ENCODE measurements at regions not wholly inside any gene's neighbourhood (a gene's known extent, or its start where the extent isn't known, plus 50 kb on each side); places are given as distances from the start of the nearest gene placed in this dataset.

- TF ChIP-seq CTCF (IDR thresholded peaks at IDR 0.05) = no peak
- TF ChIP-seq POLR2A (IDR thresholded peaks at IDR 0.05) = no peak
Measured at GRCh38 chr21:16592381-16592780, 862.6 kb downstream of the USP25 start.
